ENCODE measurements at regions not wholly inside any gene's neighbourhood (a gene's known extent, or its start where the extent isn't known, plus 50 kb on each side); places are given as distances from the start of the nearest gene placed in this dataset.
"Not testable (repeated sequence)": the region's sequence is repeated elsewhere in the genome, so short reads cannot be mapped to it uniquely, and the experiment has no call there.

DNA sequence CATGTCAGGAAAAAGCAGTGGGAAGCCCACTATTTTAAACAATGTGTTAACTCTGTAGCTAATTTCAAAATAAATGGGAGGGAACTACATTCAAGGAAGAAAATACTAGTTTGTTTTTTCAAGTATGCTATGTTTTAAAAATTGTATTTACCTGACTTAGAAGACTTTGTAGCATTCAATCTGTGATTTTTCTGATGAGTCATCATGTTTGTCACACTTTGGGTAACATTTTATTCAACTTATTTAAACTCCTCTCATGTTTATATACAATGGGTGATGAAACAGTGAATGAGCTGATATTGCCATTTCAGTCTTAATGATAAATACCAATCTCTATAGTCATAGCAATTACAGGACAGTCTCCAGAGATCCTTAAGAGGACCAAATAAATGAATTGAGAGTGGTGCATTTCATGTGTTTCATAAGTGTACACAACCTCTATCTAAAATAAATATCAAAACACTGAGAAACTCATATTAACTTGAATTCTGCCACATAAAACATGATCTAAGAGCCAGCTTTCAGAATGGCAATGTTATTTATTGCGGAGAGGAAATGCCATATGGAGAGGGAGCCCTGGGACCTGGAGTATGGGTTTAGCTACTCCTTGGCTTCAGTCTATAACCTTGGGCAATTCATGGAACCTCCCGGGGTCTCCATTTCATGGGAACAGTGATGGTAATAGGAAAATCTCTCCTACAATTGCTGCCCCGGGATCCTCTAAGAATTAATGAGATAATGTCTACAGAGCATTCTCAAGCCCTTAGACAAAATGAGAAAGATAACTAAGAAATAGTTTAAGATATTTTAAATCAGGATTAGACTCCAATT lies 913.9 kb downstream of the TLE4 start:
- Histone ChIP-seq H3K36me3 (ENCODE audit: control insufficient read depth, insufficient read depth, low read length) (no peaks in the 10 kb centered on the region), H3K4me3 (ENCODE audit: low read depth, low read length) (no peak overlapping the region), H3K27me3 (ENCODE audit: control insufficient read depth, insufficient read depth, low read length) (no peaks in the 10 kb centered on the region), H3K9me3 (ENCODE audit: control insufficient read depth, insufficient read depth, low read length) (no peaks in the 10 kb centered on the region), H3K4me1 (ENCODE audit: control insufficient read depth, insufficient read depth, low read length) (no peaks in the 10 kb centered on the region), H3K9ac (ENCODE audit: low read depth, low read length) (no peak overlapping the region)

DNA sequence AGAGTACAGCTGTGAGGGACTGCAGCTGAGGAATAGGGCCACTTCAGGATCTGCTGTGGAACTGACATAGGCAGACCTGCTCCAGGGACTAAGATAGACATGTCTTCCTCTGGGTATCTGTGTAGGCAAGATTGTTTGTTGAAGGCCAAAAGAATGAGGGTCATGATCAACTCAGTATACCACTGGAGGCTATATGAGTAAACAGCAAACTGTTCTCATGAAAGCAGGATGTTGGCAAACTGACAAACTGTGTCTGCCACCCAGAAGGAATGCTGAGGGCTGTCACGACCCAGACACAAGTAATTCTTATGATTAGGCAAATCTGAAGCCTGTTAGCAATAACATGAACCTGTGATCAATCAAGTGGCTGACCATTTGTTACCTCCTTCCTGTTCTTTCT lies 910.5 kb downstream of the TLE4 start:
- not testable (repeated sequence) for H3K9ac ChIP-seq (ENCODE audit: low read depth, low read length); H3K4me1 ChIP-seq (ENCODE audit: control insufficient read depth, insufficient read depth, low read length); H3K27me3 ChIP-seq (ENCODE audit: control insufficient read depth, insufficient read depth, low read length); H3K36me3 ChIP-seq (ENCODE audit: control insufficient read depth, insufficient read depth, low read length); H3K9me3 ChIP-seq (ENCODE audit: control insufficient read depth, insufficient read depth, low read length); H3K4me3 ChIP-seq (ENCODE audit: low read depth, low read length)

DNA sequence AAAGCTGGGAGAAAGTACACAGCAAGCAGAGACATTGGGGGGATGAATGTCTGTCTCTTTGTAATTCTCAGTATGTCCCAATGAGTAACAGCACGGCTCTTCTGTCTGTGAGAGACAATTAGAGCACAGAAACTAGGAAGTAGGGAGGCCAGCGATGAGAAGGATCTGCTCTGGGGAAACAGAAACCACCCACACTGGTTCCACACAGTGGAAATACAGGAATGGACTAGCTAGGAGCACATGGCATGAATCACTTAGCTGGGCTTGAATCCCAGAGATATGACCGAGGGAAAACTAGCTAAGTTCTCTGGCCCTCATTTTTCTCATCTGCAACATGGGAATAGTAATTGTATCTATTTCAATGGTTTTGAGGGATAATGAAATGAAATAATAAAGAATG lies 895.9 kb downstream of the TLE4 start:
- Histone ChIP-seq H3K9ac (ENCODE audit: low read depth, low read length) (no peak overlapping the region), H3K27me3 (ENCODE audit: control insufficient read depth, insufficient read depth, low read length) (no peaks in the 10 kb centered on the region), H3K36me3 (ENCODE audit: control insufficient read depth, insufficient read depth, low read length) (no peaks in the 10 kb centered on the region), H3K4me3 (ENCODE audit: low read depth, low read length) (no peak overlapping the region), H3K4me1 (ENCODE audit: control insufficient read depth, insufficient read depth, low read length) (no peaks in the 10 kb centered on the region), H3K9me3 (ENCODE audit: control insufficient read depth, insufficient read depth, low read length) (no peaks in the 10 kb centered on the region)

DNA sequence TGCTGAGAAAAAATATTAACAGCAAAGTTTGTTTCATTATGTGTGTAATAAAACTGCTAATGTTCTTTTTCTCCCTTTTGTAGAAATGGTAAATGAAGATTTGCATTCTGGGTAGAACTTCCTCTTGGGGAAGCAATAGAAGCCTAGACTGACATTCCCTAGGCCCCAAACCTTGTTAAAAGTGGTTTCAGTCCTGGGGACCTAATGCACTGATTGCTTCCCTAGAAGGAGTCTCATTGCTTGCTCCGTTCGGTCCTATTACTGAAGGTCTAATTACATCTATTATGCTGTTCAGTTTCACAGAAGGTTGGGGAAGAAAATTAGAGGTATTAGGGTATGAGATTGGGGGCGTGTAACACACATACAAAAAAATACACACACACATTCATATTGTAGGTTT lies 893.8 kb downstream of the TLE4 start:
- no peaks in the 10 kb centered on the region for H3K9me3 ChIP-seq (ENCODE audit: control insufficient read depth, insufficient read depth, low read length)

DNA sequence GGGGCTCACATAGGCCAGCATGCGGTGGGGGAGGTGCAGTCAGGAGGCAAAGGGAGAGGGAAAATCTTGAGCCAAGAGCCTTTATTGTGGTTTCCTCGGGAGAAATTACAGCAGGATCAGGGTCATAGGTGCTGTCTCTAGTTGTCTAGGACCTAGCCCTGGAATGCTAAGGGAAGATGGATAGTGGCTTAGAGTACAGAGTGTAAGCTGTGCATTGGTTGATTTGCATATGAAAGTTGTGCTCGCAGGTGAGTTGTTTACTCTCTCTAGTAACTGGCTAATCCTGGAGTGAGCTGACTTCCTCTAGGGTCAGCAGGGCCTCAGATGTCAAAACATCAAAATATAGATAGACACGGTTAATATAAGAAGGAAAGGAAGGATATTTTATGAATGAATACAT lies 877.7 kb downstream of the TLE4 start:
- Histone ChIP-seq H3K9ac (ENCODE audit: low read depth, low read length) (no peak overlapping the region), H3K4me3 (ENCODE audit: low read depth, low read length) (no peak overlapping the region), H3K4me1 (ENCODE audit: control insufficient read depth, insufficient read depth, low read length) (peaks cover 11% of the 10 kb centered on the region), H3K36me3 (ENCODE audit: control insufficient read depth, insufficient read depth, low read length) (no peaks in the 10 kb centered on the region), H3K27me3 (ENCODE audit: control insufficient read depth, insufficient read depth, low read length) (no peaks in the 10 kb centered on the region), H3K9me3 (ENCODE audit: control insufficient read depth, insufficient read depth, low read length) (no peaks in the 10 kb centered on the region)

More for the DNA sequence above, 893.8 kb downstream of the TLE4 start:
- H3K4me1 ChIP-seq (ENCODE audit: control insufficient read depth, insufficient read depth, low read length): no peaks in the 10 kb centered on the region
- H3K36me3 ChIP-seq (ENCODE audit: control insufficient read depth, insufficient read depth, low read length): no peaks in the 10 kb centered on the region
- no peak overlapping the region for H3K9ac ChIP-seq (ENCODE audit: low read depth, low read length)
- H3K27me3 ChIP-seq (ENCODE audit: control insufficient read depth, insufficient read depth, low read length): no peaks in the 10 kb centered on the region
- H3K4me3 ChIP-seq (ENCODE audit: low read depth, low read length): no peak overlapping the region

DNA sequence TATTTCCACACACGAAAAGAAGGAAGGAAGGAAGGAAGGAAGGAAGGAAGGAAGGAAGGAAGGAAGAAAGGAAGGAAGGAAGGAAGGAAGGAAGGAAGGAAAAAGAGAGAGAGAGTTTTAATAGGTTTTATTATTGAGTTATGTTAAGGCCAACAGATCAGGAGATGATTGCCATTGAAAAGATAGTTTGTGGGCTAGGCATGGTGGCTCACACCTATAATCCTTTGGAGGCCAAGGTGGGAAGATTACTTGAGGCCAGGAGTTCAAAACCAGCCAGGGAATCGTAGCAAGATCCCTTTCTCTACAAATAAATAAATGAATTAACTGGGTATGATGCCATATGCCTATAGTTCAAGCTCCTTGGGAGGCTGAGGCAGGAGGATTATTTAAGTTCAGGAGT lies 877.2 kb downstream of the TLE4 start:
- H3K27me3 ChIP-seq (ENCODE audit: control insufficient read depth, insufficient read depth, low read length): no peaks in the 10 kb centered on the region
- H3K4me3 ChIP-seq (ENCODE audit: low read depth, low read length): no peak overlapping the region
- peaks cover 11% of the 10 kb centered on the region for H3K4me1 ChIP-seq (ENCODE audit: control insufficient read depth, insufficient read depth, low read length)
- H3K9ac ChIP-seq (ENCODE audit: low read depth, low read length): no peak overlapping the region
- no peaks in the 10 kb centered on the region for H3K36me3 ChIP-seq (ENCODE audit: control insufficient read depth, insufficient read depth, low read length)
- H3K9me3 ChIP-seq (ENCODE audit: control insufficient read depth, insufficient read depth, low read length): no peaks in the 10 kb centered on the region

DNA sequence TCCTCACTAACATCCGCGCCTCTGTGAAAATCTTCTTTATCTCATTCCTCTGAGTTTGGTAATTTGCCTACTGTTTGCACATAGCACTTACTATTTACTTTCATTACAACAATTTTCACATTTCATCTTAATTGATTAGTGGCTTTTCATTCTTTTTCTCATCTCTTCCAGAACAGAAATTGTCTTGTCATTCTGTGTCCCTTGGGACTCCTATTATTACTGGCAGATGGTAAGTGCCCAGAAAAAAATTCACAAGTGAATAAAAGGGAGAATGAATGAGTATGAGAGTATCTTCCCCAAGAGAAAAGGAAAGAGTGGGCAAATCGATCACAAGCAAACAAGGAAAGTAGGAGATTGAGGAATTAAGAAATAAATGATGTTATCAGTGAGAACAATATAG lies 876.1 kb downstream of the TLE4 start:
- no peaks in the 10 kb centered on the region for H3K36me3 ChIP-seq (ENCODE audit: control insufficient read depth, insufficient read depth, low read length)
- no peaks in the 10 kb centered on the region for H3K27me3 ChIP-seq (ENCODE audit: control insufficient read depth, insufficient read depth, low read length)
- peaks cover 11% of the 10 kb centered on the region for H3K4me1 ChIP-seq (ENCODE audit: control insufficient read depth, insufficient read depth, low read length)
- no peak overlapping the region for H3K4me3 ChIP-seq (ENCODE audit: low read depth, low read length)
- H3K9ac ChIP-seq (ENCODE audit: low read depth, low read length): no peak overlapping the region
- H3K9me3 ChIP-seq (ENCODE audit: control insufficient read depth, insufficient read depth, low read length): no peaks in the 10 kb centered on the region

DNA sequence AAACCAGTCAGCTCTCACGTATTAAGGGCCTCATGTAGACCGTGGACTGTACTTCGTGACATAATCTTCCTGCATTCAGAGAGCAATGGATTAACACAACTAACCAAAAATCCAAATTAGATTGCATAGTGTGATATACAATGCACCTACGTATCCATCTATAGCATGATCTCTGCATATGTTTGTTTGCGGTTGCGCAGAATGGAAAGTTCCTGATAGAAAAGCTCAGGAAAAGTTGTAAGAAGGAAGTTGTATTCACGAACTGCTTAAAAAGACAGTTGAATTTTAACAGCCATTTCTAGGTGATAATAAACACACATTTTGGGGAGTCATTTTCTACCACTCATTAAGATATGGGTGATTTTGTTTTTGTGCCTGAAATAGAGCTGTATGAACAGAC lies 869.0 kb downstream of the TLE4 start:
- no peaks in the 10 kb centered on the region for H3K27me3 ChIP-seq (ENCODE audit: control insufficient read depth, insufficient read depth, low read length)
- no peak overlapping the region for H3K4me3 ChIP-seq (ENCODE audit: low read depth, low read length)
- no peaks in the 10 kb centered on the region for H3K9me3 ChIP-seq (ENCODE audit: control insufficient read depth, insufficient read depth, low read length)
- no peaks in the 10 kb centered on the region for H3K4me1 ChIP-seq (ENCODE audit: control insufficient read depth, insufficient read depth, low read length)
- no peak overlapping the region for H3K9ac ChIP-seq (ENCODE audit: low read depth, low read length)
- no peaks in the 10 kb centered on the region for H3K36me3 ChIP-seq (ENCODE audit: control insufficient read depth, insufficient read depth, low read length)

DNA sequence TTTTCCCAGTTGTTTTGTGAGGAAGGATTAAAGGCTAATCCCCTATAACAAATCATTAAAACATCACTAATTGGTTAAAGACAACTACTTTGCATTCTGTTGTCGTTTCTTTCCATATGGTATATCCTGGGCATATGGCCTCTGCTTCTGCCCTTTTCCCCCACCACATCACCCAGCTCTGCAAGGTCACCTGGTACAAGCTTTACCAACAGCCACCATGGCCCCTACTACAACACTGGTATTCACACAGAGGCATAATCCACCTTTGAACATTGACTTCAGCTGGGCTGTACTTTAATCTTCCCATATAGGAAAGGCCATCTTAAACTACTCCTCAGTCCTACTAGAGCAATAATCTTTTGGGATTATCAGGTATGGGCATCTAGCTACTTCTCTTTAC lies 866.1 kb downstream of the TLE4 start:
- Histone ChIP-seq H3K27me3 (ENCODE audit: control insufficient read depth, insufficient read depth, low read length) (no peaks in the 10 kb centered on the region), H3K4me1 (ENCODE audit: control insufficient read depth, insufficient read depth, low read length) (no peaks in the 10 kb centered on the region), H3K9me3 (ENCODE audit: control insufficient read depth, insufficient read depth, low read length) (no peaks in the 10 kb centered on the region), H3K36me3 (ENCODE audit: control insufficient read depth, insufficient read depth, low read length) (no peaks in the 10 kb centered on the region), H3K9ac (ENCODE audit: low read depth, low read length) (no peak overlapping the region), H3K4me3 (ENCODE audit: low read depth, low read length) (no peak overlapping the region)

DNA sequence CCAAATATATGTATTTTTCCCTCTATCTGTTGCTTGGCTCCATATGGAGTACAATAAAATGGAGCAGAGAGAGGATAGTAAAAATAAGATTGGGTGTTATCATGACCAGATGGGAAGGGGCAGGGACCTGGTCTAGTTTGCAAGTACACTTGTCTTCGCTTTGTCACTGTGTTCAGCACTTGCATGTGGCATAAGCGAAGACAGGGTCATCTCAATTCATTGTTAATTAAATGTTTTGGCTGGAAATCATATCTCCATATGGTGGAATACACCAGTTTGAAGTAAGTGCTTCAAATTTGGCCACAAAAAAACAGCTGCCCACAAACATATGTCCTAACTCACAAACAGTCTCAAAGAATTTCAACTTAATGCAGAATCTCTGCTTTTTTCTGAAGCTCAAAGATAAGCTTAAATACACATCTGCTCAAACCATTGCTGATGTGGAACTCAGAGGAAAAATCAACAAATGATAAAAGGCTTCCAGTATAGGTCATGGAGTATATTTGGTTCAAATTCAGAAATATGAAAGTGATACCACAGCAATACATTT lies 865.4 kb downstream of the TLE4 start:
- H3K4me3 ChIP-seq (ENCODE audit: low read depth, low read length): no peak overlapping the region
- H3K27me3 ChIP-seq (ENCODE audit: control insufficient read depth, insufficient read depth, low read length): no peaks in the 10 kb centered on the region
- no peaks in the 10 kb centered on the region for H3K9me3 ChIP-seq (ENCODE audit: control insufficient read depth, insufficient read depth, low read length)
- no peaks in the 10 kb centered on the region for H3K4me1 ChIP-seq (ENCODE audit: control insufficient read depth, insufficient read depth, low read length)
- H3K36me3 ChIP-seq (ENCODE audit: control insufficient read depth, insufficient read depth, low read length): no peaks in the 10 kb centered on the region
- no peak overlapping the region for H3K9ac ChIP-seq (ENCODE audit: low read depth, low read length)

DNA sequence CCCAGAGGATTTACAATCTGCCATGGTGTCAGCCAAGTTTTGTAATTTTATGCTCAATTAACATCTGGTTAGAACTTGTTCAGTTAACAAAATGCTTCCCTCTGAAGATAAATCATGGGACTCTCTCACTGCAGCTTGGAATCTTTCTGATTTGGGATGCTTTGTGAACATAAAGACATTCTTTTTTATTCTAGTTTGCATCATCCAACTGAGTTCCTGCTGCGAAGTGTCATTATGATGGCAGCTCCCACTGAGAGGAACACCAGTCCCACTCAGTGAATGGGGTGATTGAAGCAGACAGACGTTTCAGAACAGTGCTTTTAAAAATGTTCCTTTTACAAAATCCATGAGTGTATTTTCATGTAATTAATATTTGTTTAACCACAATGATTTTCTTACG lies 863.8 kb downstream of the TLE4 start:
- Histone ChIP-seq H3K9me3 (ENCODE audit: control insufficient read depth, insufficient read depth, low read length) (no peaks in the 10 kb centered on the region), H3K4me3 (ENCODE audit: low read depth, low read length) (no peak overlapping the region), H3K9ac (ENCODE audit: low read depth, low read length) (no peak overlapping the region), H3K36me3 (ENCODE audit: control insufficient read depth, insufficient read depth, low read length) (no peaks in the 10 kb centered on the region), H3K4me1 (ENCODE audit: control insufficient read depth, insufficient read depth, low read length) (no peaks in the 10 kb centered on the region), H3K27me3 (ENCODE audit: control insufficient read depth, insufficient read depth, low read length) (no peaks in the 10 kb centered on the region)

DNA sequence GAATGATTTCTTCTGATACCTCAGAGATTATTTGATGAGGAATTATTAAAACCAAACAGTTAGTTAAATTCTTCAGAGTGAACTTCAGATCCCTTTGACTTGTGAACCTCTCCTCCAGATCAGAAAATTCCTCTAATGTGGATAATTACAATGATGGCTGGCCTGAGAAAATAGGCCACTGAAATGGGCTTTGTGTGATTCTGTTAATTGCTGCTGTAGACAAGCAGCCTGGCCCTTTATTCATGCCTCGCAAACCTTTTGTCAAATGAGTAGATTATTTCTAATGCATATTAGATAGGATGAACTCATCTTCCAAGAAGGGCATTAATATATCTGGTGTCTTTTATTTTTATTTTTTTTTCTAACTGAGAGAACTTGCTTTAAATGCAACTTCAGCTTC lies 855.2 kb downstream of the TLE4 start:
- Histone ChIP-seq H3K4me3 (ENCODE audit: low read depth, low read length) (no peak overlapping the region), H3K4me1 (ENCODE audit: control insufficient read depth, insufficient read depth, low read length) (no peaks in the 10 kb centered on the region), H3K9me3 (ENCODE audit: control insufficient read depth, insufficient read depth, low read length) (no peaks in the 10 kb centered on the region)

More for the DNA sequence above, 855.2 kb downstream of the TLE4 start:
- H3K9ac ChIP-seq (ENCODE audit: low read depth, low read length): no peak overlapping the region
- no peaks in the 10 kb centered on the region for H3K36me3 ChIP-seq (ENCODE audit: control insufficient read depth, insufficient read depth, low read length)
- H3K27me3 ChIP-seq (ENCODE audit: control insufficient read depth, insufficient read depth, low read length): no peaks in the 10 kb centered on the region

Measured in iPS-15b (cell line).